ENCODE measurements at regions not wholly inside any gene's neighbourhood (a gene's known extent, or its start where the extent isn't known, plus 50 kb on each side); places are given as distances from the start of the nearest gene placed in this dataset.

GRCh38 chr6:105851606-105852005, 234.5 kb upstream of the PRDM1 start:
- CTCF ChIA-PET = no interaction called here
- TF ChIP-seq FOS (IDR thresholded peaks at IDR 0.05; ENCODE audit: borderline replicate concordance, insufficient read depth, low read length) = no peak
- TF ChIP-seq CTCF (IDR thresholded peaks at IDR 0.05; ENCODE audit: extremely low read depth in 1 of 2, insufficient read depth in 1 of 2, low read depth in 1 of 2, low read length in 2 of 2) = no peak
- TF ChIP-seq POLR2AphosphoS5 (IDR thresholded peaks at IDR 0.05; ENCODE audit: insufficient read depth, low read depth, low read length) = no peak
- TF ChIP-seq MAX (IDR thresholded peaks at IDR 0.05; ENCODE audit: insufficient read depth, insufficient read length) = no peak
- TF ChIP-seq POLR2A (IDR thresholded peaks at IDR 0.05; ENCODE audit: low read depth, low read length) = no peak
- no peak for TF ChIP-seq JUN (IDR thresholded peaks at IDR 0.05; ENCODE audit: borderline replicate concordance, insufficient read depth, insufficient read length, low read depth)
- no peak for TF ChIP-seq GATA2 (IDR thresholded peaks at IDR 0.05; ENCODE audit: insufficient read depth, insufficient read length, low read depth, low read length)
- TF ChIP-seq MYC (IDR thresholded peaks at IDR 0.05; ENCODE audit: low read depth, low read length) = no peak
- TF ChIP-seq EZH2 (IDR thresholded peaks at IDR 0.05; ENCODE audit: borderline replicate concordance, low read depth, low read length, severe bottlenecking) = no peak
- Histone ChIP-seq H4K20me1 (replicated peaks; ENCODE audit: control insufficient read depth, extremely low read depth, insufficient read depth, low read length) (no peaks in the 10 kb centered on the region), H3K36me3 (ENCODE audit: control insufficient read depth in 2 of 2, extremely low read depth in 1 of 2, insufficient read depth in 2 of 2, low read length in 2 of 2) (no peaks in the 10 kb centered on the region), H3K4me1 (ENCODE audit: control insufficient read depth, extremely low read depth, insufficient read depth, low read length) (no peaks in the 10 kb centered on the region), H3K9me1 (replicated peaks; ENCODE audit: control insufficient read depth, extremely low read depth, insufficient read depth, low read length) (no peaks in the 10 kb centered on the region), H3K27ac (ENCODE audit: insufficient read depth, low read depth, low read length) (no peak overlapping the region), H2AFZ (ENCODE audit: low read depth, low read length) (no peak overlapping the region), H3K9me3 (replicated peaks; ENCODE audit: control insufficient read depth, insufficient read depth, low read length) (no peaks in the 10 kb centered on the region), H3K9ac (replicated peaks; ENCODE audit: extremely low read depth, insufficient read depth, low read length) (no peak overlapping the region), H3K79me2 (ENCODE audit: control insufficient read depth, insufficient read depth, low read length) (no peaks in the 10 kb centered on the region), H3K27me3 (ENCODE audit: control insufficient read depth in 2 of 2, insufficient read depth in 2 of 2, low read length in 2 of 2) (no peaks in the 10 kb centered on the region), H3K4me3 (replicated peaks in 1 of 3; ENCODE audit: insufficient read depth in 1 of 3, low read depth in 1 of 3, low read length in 3 of 3) (no peak overlapping the region), H3K4me2 (ENCODE audit: insufficient read depth, low read length) (no peak overlapping the region)
- dilution Hi-C loops (cut with MboI; ENCODE audit: extremely low pct_ligation_motif_present, low sequenced_read_pairs) (no loop called here), intact Hi-C loops (cut with micrococcal nuclease) (no loop called here)
- no TSS peak for BruUV-seq (replicated peaks)
- POLR2A ChIA-PET = no interaction called here
- FAIRE-seq (no peak), DNase-seq (ENCODE audit: low read depth, low spot score) (no peak)
